ENCODE measurements at regions not wholly inside any gene's neighbourhood (a gene's known extent, or its start where the extent isn't known, plus 50 kb on each side); places are given as distances from the start of the nearest gene placed in this dataset.

DNA sequence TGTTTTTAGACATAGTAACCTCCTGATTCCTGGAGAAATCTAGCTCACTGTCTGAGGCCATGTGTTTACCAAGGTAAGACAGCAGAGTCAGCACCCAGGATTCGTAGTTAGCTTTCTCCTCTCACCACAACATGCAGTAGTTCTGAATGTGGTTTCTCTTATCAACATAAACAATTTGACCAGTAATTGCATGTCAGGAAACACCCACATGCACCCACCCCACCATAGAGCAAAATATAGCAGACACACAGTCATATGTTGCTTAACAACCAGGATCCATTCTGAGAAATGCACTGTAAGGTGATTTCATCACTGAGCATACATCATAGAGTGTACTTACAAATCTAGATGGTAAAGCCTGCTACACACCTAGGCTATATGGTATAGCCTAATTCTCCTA lies 1004.0 kb downstream of the ANKRD7 start:
- TF ChIP-seq CTCF (IDR thresholded peaks at IDR 0.05) = no peak
- no peak for TF ChIP-seq POLR2AphosphoS5 (IDR thresholded peaks at IDR 0.05)
